ENCODE measurements at regions not wholly inside any gene's neighbourhood (a gene's known extent, or its start where the extent isn't known, plus 50 kb on each side); places are given as distances from the start of the nearest gene placed in this dataset.

GRCh38 chr2:96427917-96428316, 77.2 kb downstream of the NEURL3 start:
- Histone ChIP-seq H3K79me2 (ENCODE audit: control insufficient read depth, insufficient read depth, low read length) (no peaks in the 10 kb centered on the region), H4K20me1 (replicated peaks; ENCODE audit: control insufficient read depth, insufficient read depth, low read length) (no peaks in the 10 kb centered on the region), H3K27me3 (ENCODE audit: control insufficient read depth in 2 of 2, insufficient read depth in 2 of 2, low read length in 2 of 2) (peaks cover 0 to 10% of the 10 kb centered on the region in 2 experiments; a peak in 1 of 5 replicates), H3K4me3 (no peak overlapping the region), H3K4me2 (ENCODE audit: insufficient read depth, low read length) (no peak overlapping the region), H3K36me3 (ENCODE audit: control insufficient read depth, insufficient read depth, low read length) (no peaks in the 10 kb centered on the region), H3K9ac (ENCODE audit: insufficient read depth in 1 of 2, low read depth in 2 of 2, low read length in 2 of 2) (no peak overlapping the region), H3K9me3 (replicated peaks; ENCODE audit: control insufficient read depth, insufficient read depth, low read depth, low read length) (no peaks in the 10 kb centered on the region; the same call in 1 of the 2 replicates), H2AFZ (ENCODE audit: low read depth, low read length) (no peak overlapping the region), H3K27ac (ENCODE audit: extremely low read depth, low read depth, low read length) (no peak overlapping the region), H3K4me1 (replicated peaks in 1 of 2; ENCODE audit: control insufficient read depth in 2 of 2, insufficient read depth in 2 of 2, low read length in 2 of 2) (no peaks in the 10 kb centered on the region), H3K9me1 (ENCODE audit: control insufficient read depth, insufficient read depth, low read length) (no peaks in the 10 kb centered on the region)
- FAIRE-seq (no peak), DNase-seq (ENCODE audit: extremely low read depth in 1 of 4, low spot score in 3 of 4) (no peak), ATAC-seq (no peak)
- intact Hi-C loops (cut with micrococcal nuclease) = no loop called here
- in situ Hi-C loops (cut with MboI) = no loop called here
- CTCF ChIA-PET (ENCODE audit: low intra/inter-chr PET ratio) = no interaction called here
- 0% methylated on average over 1 of the region's 1 CpG for WGBS (ENCODE audit: insufficient coverage, low coverage, missing lambda C conversion rate)
- BruUV-seq (replicated peaks) = no TSS peak
- POLR2A ChIA-PET = interaction anchor here (0.9 to 1.0 kb wide), 2 partner anchors 8 to 21 kb away, joined by 3 read pairs; no protein-coding TSS in a partner anchor
- TF ChIP-seq CTCF (IDR thresholded peaks at IDR 0.05 in 2 of 3, conservative IDR thresholded peaks at IDR 0.05 in 1 of 3; ENCODE audit: insufficient read depth in 2 of 3, low read depth in 1 of 3, low read length in 3 of 3) (no peak), JUN (IDR thresholded peaks at IDR 0.05; ENCODE audit: borderline replicate concordance, low read depth, low read length) (peak; percentile 40; the same call in 1 of the 2 replicates), JUN (CRISPR knock-in tag; IDR thresholded peaks at IDR 0.05; ENCODE audit: borderline replicate concordance) (no peak), MAFF (IDR thresholded peaks at IDR 0.05; ENCODE audit: low read length) (no peak), ZBTB7A (IDR thresholded peaks at IDR 0.05; ENCODE audit: borderline replicate concordance, control insufficient read depth, low read depth, low read length) (no peak), GTF2A2 (tag; IDR thresholded peaks at IDR 0.05) (no peak), HDGF (IDR thresholded peaks at IDR 0.05) (no peak), NFIC (IDR thresholded peaks at IDR 0.05) (peak; percentile 88), REST (IDR thresholded peaks at IDR 0.05; ENCODE audit: borderline replicate concordance) (no peak), REST (CRISPR knock-in tag; IDR thresholded peaks at IDR 0.05; ENCODE audit: low read depth) (no peak), TAL1 (IDR thresholded peaks at IDR 0.05) (no peak), BHLHE40 (IDR thresholded peaks at IDR 0.05; ENCODE audit: low read length) (no peak), FOSL1 (tag; conservative IDR thresholded peaks at IDR 0.05) (0 out of 2 replicates have a peak, but pooled peaks have one; percentile 40)
